ACC112 (cell line): ENCODE measurements at regions not wholly inside any gene's neighbourhood (a gene's known extent, or its start where the extent isn't known, plus 50 kb on each side); places are given as distances from the start of the nearest gene placed in this dataset.

Source experiments
- H2AFZ ChIP-seq: fragments of 200-600 bp; sonication (generic); one replicate; pipeline ENCODE4 v1.6.0; 2017; ENCODE audit warnings: antibody characterized with exemption, low read length; ENCODE audit not compliant: unreplicated experiment
- H3K27ac ChIP-seq: fragments of 200-600 bp; sonication (generic); 2 replicates; pipeline ENCODE4 v1.5.1; 2014; ENCODE audit warnings: low read depth, mild to moderate bottlenecking, antibody characterized with exemption, low read length, moderate library complexity
- H3K27me3 ChIP-seq: fragments of 200-600 bp; sonication (generic); 2 replicates; pipeline ENCODE4 v1.6.1; 2014; ENCODE audit warnings: mild to moderate bottlenecking, antibody characterized with exemption, low read length, moderate library complexity, mixed read lengths; ENCODE audit not compliant: insufficient read depth
- H3K36me3 ChIP-seq: fragments of 200-600 bp; sonication (generic); 2 replicates; pipeline ENCODE4 v1.6.1; 2016; ENCODE audit warnings: mild to moderate bottlenecking, antibody characterized with exemption, low read length, moderate library complexity, mixed read lengths; ENCODE audit not compliant: insufficient read depth
- H3K4me1 ChIP-seq: fragments of 200-600 bp; sonication (generic); one replicate; pipeline ENCODE4 v1.6.1; 2016; ENCODE audit warnings: low read length, mixed read lengths; ENCODE audit not compliant: insufficient read depth, unreplicated experiment, control insufficient read depth
- H3K4me3 ChIP-seq: fragments of 200-600 bp; sonication (generic); 2 replicates; pipeline ENCODE4 v1.5.1; 2014; ENCODE audit warnings: mild to moderate bottlenecking, low read depth, low read length
- H3K79me2 ChIP-seq: fragments of 200-600 bp; sonication (generic); one replicate; pipeline ENCODE4 v1.6.0; 2016; ENCODE audit warnings: low read length; ENCODE audit not compliant: control insufficient read depth, unreplicated experiment, insufficient read depth

DNA sequence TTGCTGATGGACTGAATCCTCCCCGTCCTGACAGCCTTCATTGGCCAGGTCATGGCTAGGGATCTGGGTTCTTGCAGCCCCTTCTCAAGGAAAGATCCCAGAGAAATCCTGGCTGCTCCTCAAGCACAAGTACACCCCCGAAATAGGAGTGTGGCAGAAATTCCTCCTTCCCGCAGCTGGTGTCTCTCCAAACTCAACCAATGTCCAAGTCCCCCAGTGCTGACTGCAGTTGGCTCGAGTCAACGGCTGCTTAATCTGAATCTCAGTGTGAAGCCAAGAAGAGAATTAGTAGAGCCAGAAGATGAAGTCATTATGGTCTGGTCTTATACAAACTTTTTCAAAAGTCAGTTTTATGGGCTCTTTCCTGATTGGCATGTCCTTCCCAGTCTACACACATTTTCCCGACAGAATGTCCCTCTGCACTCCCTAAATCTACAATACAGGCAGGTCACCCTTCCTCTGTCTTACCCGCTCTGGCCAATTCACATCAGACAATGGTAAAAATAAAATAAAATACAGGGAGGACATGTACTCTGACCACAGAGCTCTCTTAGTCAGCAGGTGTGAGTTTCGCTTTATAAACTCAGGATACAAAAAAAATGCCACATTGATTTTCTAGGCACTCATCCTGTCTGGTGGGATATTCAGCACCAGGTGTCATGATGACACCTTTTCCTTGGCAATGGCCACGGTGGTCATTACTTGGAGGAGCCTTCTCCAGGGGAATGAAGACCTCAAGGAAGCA lies 76.9 kb upstream of the PAPOLG start:
- H3K79me2 ChIP-seq: no peaks in the 10 kb centered on the region
- H3K27ac ChIP-seq: no peak overlapping the region
- H3K4me1 ChIP-seq: no peaks in the 10 kb centered on the region
- H3K36me3 ChIP-seq: no peaks in the 10 kb centered on the region
- peaks cover 56% of the 10 kb centered on the region for H3K27me3 ChIP-seq
- H2AFZ ChIP-seq: no peak overlapping the region
- no peak overlapping the region for H3K4me3 ChIP-seq

DNA sequence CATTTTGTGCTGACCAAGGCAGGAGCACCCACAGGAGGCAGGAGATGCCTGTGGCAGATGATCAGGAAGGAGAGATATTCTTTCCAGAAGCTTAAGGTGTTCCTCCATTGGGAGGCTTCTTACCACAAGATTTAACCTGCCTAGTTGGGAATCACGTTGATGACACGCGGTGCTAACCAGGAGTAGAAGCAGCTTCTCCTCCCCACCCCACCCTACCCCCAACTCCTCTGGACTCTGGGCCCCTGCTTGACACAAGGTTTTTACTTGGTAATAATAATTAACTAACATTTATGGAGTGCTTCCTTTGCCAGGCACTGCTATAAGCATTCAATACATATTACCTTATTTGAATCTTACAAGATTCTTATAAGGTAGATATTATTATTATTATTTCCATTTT lies 62.5 kb upstream of the PAPOLG start:
- H3K27ac ChIP-seq: no peak overlapping the region
- no peak overlapping the region for H2AFZ ChIP-seq
- no peaks in the 10 kb centered on the region for H3K36me3 ChIP-seq
- H3K4me1 ChIP-seq: no peaks in the 10 kb centered on the region
- H3K79me2 ChIP-seq: no peaks in the 10 kb centered on the region
- H3K27me3 ChIP-seq: peaks cover 46% of the 10 kb centered on the region
- H3K4me3 ChIP-seq: no peak overlapping the region

DNA sequence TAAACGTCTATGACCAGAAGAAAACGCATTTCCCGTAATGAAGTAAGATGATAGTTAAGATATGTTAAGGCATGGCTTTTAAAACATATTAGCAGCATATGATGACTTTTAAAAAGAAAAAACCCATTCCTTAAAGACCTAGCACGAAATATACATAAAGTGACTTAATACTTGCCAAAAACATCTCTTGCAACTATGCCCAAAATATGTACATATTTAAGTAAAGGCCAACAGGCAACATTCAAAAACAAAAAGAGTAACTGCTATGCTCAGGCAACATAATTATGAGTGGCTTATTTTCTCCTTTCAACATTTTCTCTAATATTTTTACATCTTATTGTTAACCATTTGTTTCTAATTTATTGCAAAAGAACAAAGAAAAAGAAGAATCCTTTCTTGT lies 60.3 kb upstream of the PAPOLG start:
- Histone ChIP-seq H3K4me3 (no peak overlapping the region), H3K27ac (no peak overlapping the region), H2AFZ (no peak overlapping the region), H3K4me1 (no peaks in the 10 kb centered on the region), H3K27me3 (peaks cover 28% of the 10 kb centered on the region), H3K36me3 (no peaks in the 10 kb centered on the region), H3K79me2 (no peaks in the 10 kb centered on the region)

DNA sequence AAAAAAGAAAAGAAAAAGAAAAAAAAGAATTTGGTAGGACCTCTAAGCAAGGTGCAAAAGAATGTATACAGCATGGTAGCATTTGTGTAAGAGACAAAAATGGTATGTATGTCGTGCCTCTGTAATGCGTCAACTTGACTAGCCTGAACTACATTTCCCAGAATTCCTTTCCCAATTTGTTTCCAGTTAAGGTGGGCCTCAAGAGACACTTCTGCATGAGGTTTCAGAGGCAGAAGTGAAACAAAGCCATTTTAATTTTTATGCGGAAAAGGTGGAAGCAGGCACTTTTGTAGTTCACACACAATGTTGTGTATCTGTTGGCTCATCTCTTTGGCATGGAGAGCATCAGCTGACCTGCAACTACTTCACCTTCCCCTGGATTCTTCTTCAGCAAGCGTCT lies 56.5 kb upstream of the PAPOLG start:
- H3K79me2 ChIP-seq: no peaks in the 10 kb centered on the region
- H2AFZ ChIP-seq: no peak overlapping the region
- no peaks in the 10 kb centered on the region for H3K4me1 ChIP-seq
- peaks cover 8% of the 10 kb centered on the region for H3K27me3 ChIP-seq
- H3K4me3 ChIP-seq: no peak overlapping the region
- H3K36me3 ChIP-seq: no peaks in the 10 kb centered on the region
- H3K27ac ChIP-seq: no peak overlapping the region

DNA sequence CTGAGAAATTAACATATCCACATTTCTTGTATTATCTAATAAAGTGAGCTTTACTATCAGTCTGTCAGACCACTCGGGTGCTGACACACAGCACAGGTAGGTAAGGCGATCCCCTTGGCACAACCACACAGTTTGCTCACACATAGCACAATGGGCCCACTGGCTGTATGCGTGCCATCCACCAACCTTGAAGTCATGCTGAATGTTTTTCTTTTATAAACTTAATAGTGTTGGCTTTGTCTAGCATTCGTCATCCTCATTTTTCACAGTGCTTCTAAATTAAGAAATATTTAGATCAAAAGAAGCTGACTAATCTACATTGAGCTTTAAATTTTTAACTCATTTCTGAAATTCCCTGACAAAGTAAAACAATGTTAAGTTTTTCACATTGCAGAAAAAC lies 50.0 kb upstream of the PAPOLG start:
- Histone ChIP-seq H3K27me3 (no peaks in the 10 kb centered on the region), H3K27ac (no peak overlapping the region)

More for the DNA sequence above, 50.0 kb upstream of the PAPOLG start:
- Histone ChIP-seq H3K79me2 (no peaks in the 10 kb centered on the region), H3K4me1 (peaks cover 3% of the 10 kb centered on the region), H3K4me3 (no peak overlapping the region), H3K36me3 (no peaks in the 10 kb centered on the region), H2AFZ (no peak overlapping the region)
